MCF 10A (cell line): ENCODE measurements at regions not wholly inside any gene's neighbourhood (a gene's known extent, or its start where the extent isn't known, plus 50 kb on each side); places are given as distances from the start of the nearest gene placed in this dataset.
A peak's percentile ranks its signal among the peaks of the same experiment; 100 is the strongest.

ENCODE experiments used
- BruUV-seq: library from RNA; stranded (reverse); fragments of 400-500 nt; replicated peaks from 2 replicates; lab custom pipeline; 2021; lab: Mats Ljungman, UMichigan
- CTCF ChIA-PET: fragments of 300-600 bp; sonication (Branson Sonifier 250); formaldehyde crosslinking; extraction: SDS; loops from one replicate; lab custom pipeline; 2021; ENCODE audit warnings: antibody characterized with exemption, inconsistent platforms; lab: Yijun Ruan, JAX
- POLR2A ChIA-PET: fragments of 300-600, 350-650 bp; sonication (Branson Sonifier 250); formaldehyde crosslinking; extraction: SDS; loops from one replicate; lab custom pipeline; 2020; ENCODE audit warnings: antibody characterized with exemption, inconsistent platforms; lab: Yijun Ruan, JAX
- DNase-seq: peaks from one replicate; pipeline ENCODE4 v3.0.0-alpha.2; 2018; ENCODE audit not compliant: unreplicated experiment
- H3K27ac Mint-ChIP-seq: one replicate; pipeline ENCODE4 v1.8.0; 2022; ENCODE audit warnings: mild to moderate bottlenecking, low read depth, mixed read lengths; ENCODE audit not compliant: unreplicated experiment
- H3K27me3 Mint-ChIP-seq: one replicate; pipeline ENCODE4 v1.8.0; 2022; ENCODE audit warnings: mixed read lengths; ENCODE audit not compliant: insufficient read depth, unreplicated experiment
- H3K36me3 Mint-ChIP-seq: one replicate; pipeline ENCODE4 v1.8.0; 2022; ENCODE audit warnings: mild to moderate bottlenecking, moderate library complexity, mixed read lengths; ENCODE audit not compliant: insufficient read depth, unreplicated experiment
- H3K4me1 Mint-ChIP-seq: one replicate; pipeline ENCODE4 v1.8.0; 2022; ENCODE audit warnings: mixed read lengths; ENCODE audit not compliant: insufficient read depth, unreplicated experiment
- H3K4me3 Mint-ChIP-seq: one replicate; pipeline ENCODE4 v1.8.0; 2022; ENCODE audit warnings: mild to moderate bottlenecking, moderate library complexity, mixed read lengths; ENCODE audit not compliant: unreplicated experiment
- H3K9me3 Mint-ChIP-seq: one replicate; pipeline ENCODE4 v1.8.0; 2022; ENCODE audit warnings: mixed read lengths; ENCODE audit not compliant: unreplicated experiment
- CTCF ChIP-seq: fragments of 200-600 bp; IDR thresholded peaks from one replicate; pipeline ENCODE4 v1.8.0; 2022; ENCODE audit warnings: antibody characterized with exemption, mild to moderate bottlenecking; ENCODE audit not compliant: unreplicated experiment
- intact Hi-C: fragments of 100-400 bp; cut with micrococcal nuclease; formaldehyde crosslinking; loops from 2 replicates; pipeline ENCODE4 v1.14.1; 2022

GRCh38 chr9:22201256-22201655, 192.2 kb upstream of the CDKN2B start:
- H3K9me3 Mint-ChIP-seq: no peaks in the 10 kb centered on the region
- no peak overlapping the region for H3K4me3 Mint-ChIP-seq
- H3K27ac Mint-ChIP-seq: no peak overlapping the region
- CTCF ChIA-PET: interaction anchor here (0.8 kb wide), 1 partner anchor 495 kb away, joined by 3 read pairs; no protein-coding TSS in a partner anchor
- H3K36me3 Mint-ChIP-seq: no peaks in the 10 kb centered on the region
- POLR2A ChIA-PET: no interaction called here
- DNase-seq: peak; percentile 21
- TF ChIP-seq CTCF: no peak
- peaks cover 8% of the 10 kb centered on the region for H3K4me1 Mint-ChIP-seq
- no TSS peak for BruUV-seq
- H3K27me3 Mint-ChIP-seq: no peaks in the 10 kb centered on the region
- intact Hi-C loops: no loop called here

GRCh38 chr9:22203371-22204138, 194.4 kb upstream of the CDKN2B start:
- no peak for TF ChIP-seq CTCF
- Mint-ChIP-seq H3K4me1 (peaks cover 10% of the 10 kb centered on the region), H3K36me3 (no peaks in the 10 kb centered on the region), H3K4me3 (no peak overlapping the region), H3K27me3 (no peaks in the 10 kb centered on the region), H3K9me3 (no peaks in the 10 kb centered on the region), H3K27ac (no peak overlapping the region)
- ChIA-PET CTCF (no interaction called here), POLR2A (no interaction called here)
- intact Hi-C loops: no loop called here
- peak; percentile 38 for DNase-seq
- no TSS peak for BruUV-seq

- Mint-ChIP-seq H3K27me3 (no peaks in the 10 kb centered on the region), H3K4me1 (peaks cover 14% of the 10 kb centered on the region), H3K4me3 (no peak overlapping the region), H3K9me3 (no peaks in the 10 kb centered on the region), H3K27ac (no peak overlapping the region), H3K36me3 (no peaks in the 10 kb centered on the region)
- BruUV-seq: no TSS peak
- no peak for TF ChIP-seq CTCF
- no peak for DNase-seq
- intact Hi-C loops: no loop called here
- ChIA-PET CTCF (interaction anchor here (0.7 kb wide), 1 partner anchor 31 kb away, joined by 4 read pairs; no protein-coding TSS in a partner anchor), POLR2A (no interaction called here)
Observed at GRCh38 chr9:22204240-22204639, 195.1 kb upstream of the CDKN2B start.

- no peak for DNase-seq
- H3K27ac Mint-ChIP-seq: no peak overlapping the region
- no peaks in the 10 kb centered on the region for H3K9me3 Mint-ChIP-seq
- H3K4me1 Mint-ChIP-seq: peaks cover 21% of the 10 kb centered on the region
- BruUV-seq: no TSS peak
- no peak for TF ChIP-seq CTCF
- no peak overlapping the region for H3K4me3 Mint-ChIP-seq
- POLR2A ChIA-PET: interaction anchor here (0.6 to 0.7 kb wide), 2 partner anchors 373 to 655 kb away, joined by 4 to 6 read pairs; no protein-coding TSS in a partner anchor
- H3K36me3 Mint-ChIP-seq: no peaks in the 10 kb centered on the region
- CTCF ChIA-PET: no interaction called here
- H3K27me3 Mint-ChIP-seq: no peaks in the 10 kb centered on the region
- intact Hi-C loops: no loop called here
Observed at GRCh38 chr9:22206833-22207232, 197.7 kb upstream of the CDKN2B start.
